SK-N-SH treated with all-trans-retinoic acid at 6 μM for 48 hours (cell line): ENCODE measurements at regions not wholly inside any gene's neighbourhood (a gene's known extent, or its start where the extent isn't known, plus 50 kb on each side); places are given as distances from the start of the nearest gene placed in this dataset.

ENCODE experiments used
- ATAC-seq: fragments of 200-7000 bp; cut with Tn5 transposase; 3 replicates; pipeline ENCODE4 v1.9.1; 2020; ENCODE audit warnings: mild to moderate bottlenecking, moderate library complexity
- ARNTL ChIP-seq: fragments of 450-650 bp; formaldehyde crosslinking; IDR thresholded peaks from 2 replicates; pipeline ENCODE4 v1.5.0; 2020; ENCODE audit warnings: low read depth, mild to moderate bottlenecking, moderate library complexity, borderline replicate concordance
- BACH2 ChIP-seq: fragments of 250-450 bp; sonication (Bioruptor Pico); IDR thresholded peaks from 2 replicates; pipeline ENCODE4 v1.9.0; 2021; ENCODE audit warnings: mild to moderate bottlenecking, borderline replicate concordance
- CSDC2 ChIP-seq: fragments of 250-450 bp; sonication (Bioruptor Pico); IDR thresholded peaks from 2 replicates; pipeline ENCODE4 v1.5.0; 2020; ENCODE audit warnings: mild to moderate bottlenecking, moderate library complexity
- ESRRG ChIP-seq: fragments of 250-450 bp; sonication (Bioruptor Pico); IDR thresholded peaks from 2 replicates; pipeline ENCODE4 v1.6.1; 2021; ENCODE audit warnings: mild to moderate bottlenecking
- GLIS3 ChIP-seq: fragments of 250-450 bp; sonication (Bioruptor Pico); IDR thresholded peaks from 2 replicates; pipeline ENCODE4 v1.5.0; 2020; ENCODE audit warnings: mild to moderate bottlenecking, moderate library complexity
- ISL1 ChIP-seq: fragments of 250-450 bp; sonication (Bioruptor Pico); IDR thresholded peaks from 2 replicates; pipeline ENCODE4 v2.1.2; 2022; ENCODE audit warnings: mild to moderate bottlenecking, moderate library complexity
- OSR1 ChIP-seq: fragments of 250-450 bp; sonication (Bioruptor Pico); IDR thresholded peaks from 2 replicates; pipeline ENCODE4 v1.8.0; 2022; ENCODE audit warnings: moderate library complexity, mild to moderate bottlenecking, inconsistent platforms
- PPARA ChIP-seq: fragments of 250-450 bp; sonication (Bioruptor Pico); IDR thresholded peaks from 2 replicates; pipeline ENCODE4 v1.5.0; 2020; ENCODE audit warnings: mild to moderate bottlenecking, borderline replicate concordance
- RARB ChIP-seq: fragments of 250-450 bp; sonication (Bioruptor Pico); IDR thresholded peaks from 2 replicates; pipeline ENCODE4 v1.8.0; 2021; ENCODE audit warnings: mild to moderate bottlenecking, moderate library complexity
- SNAI2 ChIP-seq: fragments of 250-450 bp; sonication (Bioruptor Pico); IDR thresholded peaks from 2 replicates; pipeline ENCODE4 v1.5.0; 2020; ENCODE audit warnings: mild to moderate bottlenecking, moderate library complexity
- TCF4 ChIP-seq: fragments of 250-450 bp; sonication (Bioruptor Pico); IDR thresholded peaks from 2 replicates; pipeline ENCODE4 v1.8.0; 2021; ENCODE audit warnings: mild to moderate bottlenecking, moderate library complexity, borderline replicate concordance
- TOX ChIP-seq: fragments of 250-450 bp; sonication (Bioruptor Pico); IDR thresholded peaks from 2 replicates; pipeline ENCODE4 v1.8.0; 2021; ENCODE audit warnings: mild to moderate bottlenecking, moderate library complexity, borderline replicate concordance
- ZC3H10 ChIP-seq: fragments of 250-450 bp; sonication (Bioruptor Pico); IDR thresholded peaks from 2 replicates; pipeline ENCODE4 v1.5.1; 2021; ENCODE audit warnings: mild to moderate bottlenecking, moderate library complexity
- ZFP3 ChIP-seq: fragments of 250-450 bp; sonication (Bioruptor Pico); IDR thresholded peaks from 2 replicates; pipeline ENCODE4 v1.5.0; 2020; ENCODE audit warnings: mild to moderate bottlenecking, moderate library complexity
- ZFP30 ChIP-seq: fragments of 450-650 bp; formaldehyde crosslinking; IDR thresholded peaks from 2 replicates; pipeline ENCODE4 v1.5.0; 2022; ENCODE audit warnings: mild to moderate bottlenecking, moderate library complexity
- ZNF565 ChIP-seq: fragments of 450-650 bp; formaldehyde crosslinking; conservative IDR thresholded peaks from 2 replicates; pipeline ENCODE4 v1.5.0; 2020; ENCODE audit warnings: low read depth, mild to moderate bottlenecking, moderate library complexity
- ZNF8 ChIP-seq: fragments of 450-650 bp; formaldehyde crosslinking; IDR thresholded peaks from 2 replicates; pipeline ENCODE4 v1.5.0; 2020; ENCODE audit warnings: mild to moderate bottlenecking, moderate library complexity
- TF ChIP-seq, protein P1 (sequence below): fragments of 250-450 bp; sonication (Bioruptor Pico); IDR thresholded peaks from 2 replicates; pipeline ENCODE4 v1.8.0; 2021; ENCODE audit warnings: low read depth, mild to moderate bottlenecking, moderate library complexity, borderline replicate concordance
- TF ChIP-seq, protein P2 (sequence below): fragments of 250-450 bp; sonication (Bioruptor Pico); IDR thresholded peaks from 2 replicates; pipeline ENCODE4 v1.5.1; 2020; ENCODE audit warnings: low read depth, mild to moderate bottlenecking, moderate library complexity
- TF ChIP-seq, protein P3 (sequence below): fragments of 250-450 bp; sonication (Bioruptor Pico); IDR thresholded peaks from 2 replicates; pipeline ENCODE4 v1.5.0; 2020; ENCODE audit warnings: mild to moderate bottlenecking, moderate library complexity
- TF ChIP-seq, protein P4 (sequence below): fragments of 250-450 bp; sonication (Bioruptor Pico); IDR thresholded peaks from 2 replicates; pipeline ENCODE4 v1.5.1; 2021; ENCODE audit warnings: mild to moderate bottlenecking, moderate library complexity
- TF ChIP-seq, protein P5 (sequence below): fragments of 250-450 bp; sonication (Bioruptor Pico); IDR thresholded peaks from 2 replicates; pipeline ENCODE4 v1.8.0; 2020; ENCODE audit warnings: mild to moderate bottlenecking, moderate library complexity, borderline replicate concordance

DNA sequence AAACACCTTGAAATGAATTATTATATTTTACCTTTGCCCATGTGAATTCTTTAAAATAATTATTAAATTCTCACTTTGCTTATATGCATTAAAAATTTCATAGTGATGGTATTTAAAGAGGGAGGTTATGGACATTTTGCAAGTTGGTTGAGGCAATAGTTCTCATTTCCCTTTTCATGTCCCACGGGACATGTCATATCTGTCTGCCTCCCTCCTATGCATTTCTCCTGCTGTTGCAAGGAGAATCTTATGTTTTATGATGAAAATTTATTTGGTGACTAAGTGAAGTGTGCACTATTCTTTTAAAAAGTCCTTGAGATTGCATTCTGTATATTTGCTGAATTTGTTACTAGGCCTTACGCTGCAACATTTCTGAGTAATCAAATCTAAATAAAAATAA, 67.2 kb downstream of the UTRN start:
- ATAC-seq, result no peak
- TF ChIP-seq GLIS3 (CRISPR knock-in tag) (no peak), OSR1 (CRISPR knock-in tag) (no peak), ARNTL (CRISPR knock-in tag) (no peak), RARB (CRISPR knock-in tag) (no peak), ZFP30 (CRISPR knock-in tag) (no peak), ZNF565 (no peak)
- TF ChIP-seq, protein P1, sequence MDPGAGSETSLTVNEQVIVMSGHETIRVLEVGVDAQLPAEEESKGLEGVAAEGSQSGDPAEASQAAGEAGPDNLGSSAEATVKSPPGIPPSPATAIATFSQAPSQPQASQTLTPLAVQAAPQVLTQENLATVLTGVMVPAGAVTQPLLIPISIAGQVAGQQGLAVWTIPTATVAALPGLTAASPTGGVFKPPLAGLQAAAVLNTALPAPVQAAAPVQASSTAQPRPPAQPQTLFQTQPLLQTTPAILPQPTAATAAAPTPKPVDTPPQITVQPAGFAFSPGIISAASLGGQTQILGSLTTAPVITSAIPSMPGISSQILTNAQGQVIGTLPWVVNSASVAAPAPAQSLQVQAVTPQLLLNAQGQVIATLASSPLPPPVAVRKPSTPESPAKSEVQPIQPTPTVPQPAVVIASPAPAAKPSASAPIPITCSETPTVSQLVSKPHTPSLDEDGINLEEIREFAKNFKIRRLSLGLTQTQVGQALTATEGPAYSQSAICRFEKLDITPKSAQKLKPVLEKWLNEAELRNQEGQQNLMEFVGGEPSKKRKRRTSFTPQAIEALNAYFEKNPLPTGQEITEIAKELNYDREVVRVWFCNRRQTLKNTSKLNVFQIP (CRISPR knock-in tag), result no peak

DNA sequence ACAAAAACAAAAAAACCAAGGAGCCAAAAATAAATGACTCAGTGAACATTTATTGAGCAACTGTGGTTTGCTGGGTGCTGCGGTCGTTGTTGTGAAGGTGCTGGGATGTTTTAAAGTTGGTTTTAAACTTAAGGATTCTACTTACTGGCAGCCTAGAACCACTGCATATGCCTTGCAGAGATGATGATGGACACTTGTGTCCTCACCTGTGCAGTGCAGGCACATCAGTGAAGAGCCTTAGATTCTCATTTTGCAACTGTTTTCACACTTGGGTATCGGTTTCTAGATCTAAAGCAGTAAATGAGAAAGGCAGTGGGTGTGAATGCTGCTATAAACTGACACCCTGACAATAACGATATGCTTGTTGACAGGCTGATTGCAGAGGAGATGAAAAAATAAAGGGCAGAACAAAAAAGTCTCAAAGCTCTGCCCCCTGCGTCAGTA, 68.8 kb downstream of the UTRN start:
- TF ChIP-seq OSR1 (CRISPR knock-in tag), result no peak
- TF ChIP-seq TCF4, result no peak
- TF ChIP-seq, protein P2, sequence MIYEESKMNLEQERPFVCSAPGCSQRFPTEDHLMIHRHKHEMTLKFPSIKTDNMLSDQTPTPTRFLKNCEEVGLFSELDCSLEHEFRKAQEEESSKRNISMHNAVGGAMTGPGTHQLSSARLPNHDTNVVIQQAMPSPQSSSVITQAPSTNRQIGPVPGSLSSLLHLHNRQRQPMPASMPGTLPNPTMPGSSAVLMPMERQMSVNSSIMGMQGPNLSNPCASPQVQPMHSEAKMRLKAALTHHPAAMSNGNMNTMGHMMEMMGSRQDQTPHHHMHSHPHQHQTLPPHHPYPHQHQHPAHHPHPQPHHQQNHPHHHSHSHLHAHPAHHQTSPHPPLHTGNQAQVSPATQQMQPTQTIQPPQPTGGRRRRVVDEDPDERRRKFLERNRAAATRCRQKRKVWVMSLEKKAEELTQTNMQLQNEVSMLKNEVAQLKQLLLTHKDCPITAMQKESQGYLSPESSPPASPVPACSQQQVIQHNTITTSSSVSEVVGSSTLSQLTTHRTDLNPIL (CRISPR knock-in tag), result no peak
- TF ChIP-seq ZFP3 (CRISPR knock-in tag), result no peak
- TF ChIP-seq ZNF565, result no peak
- TF ChIP-seq ZC3H10 (CRISPR knock-in tag), result no peak
- TF ChIP-seq GLIS3 (CRISPR knock-in tag), result no peak
- no peak for TF ChIP-seq ARNTL (CRISPR knock-in tag)
- TF ChIP-seq ISL1 (CRISPR knock-in tag), result no peak
- TF ChIP-seq SNAI2 (CRISPR knock-in tag), result no peak
- TF ChIP-seq ESRRG (CRISPR knock-in tag), result no peak
- no peak for TF ChIP-seq ZFP30 (CRISPR knock-in tag)
- no peak for TF ChIP-seq ZNF8
- TF ChIP-seq TOX, result no peak
- TF ChIP-seq, protein P3, sequence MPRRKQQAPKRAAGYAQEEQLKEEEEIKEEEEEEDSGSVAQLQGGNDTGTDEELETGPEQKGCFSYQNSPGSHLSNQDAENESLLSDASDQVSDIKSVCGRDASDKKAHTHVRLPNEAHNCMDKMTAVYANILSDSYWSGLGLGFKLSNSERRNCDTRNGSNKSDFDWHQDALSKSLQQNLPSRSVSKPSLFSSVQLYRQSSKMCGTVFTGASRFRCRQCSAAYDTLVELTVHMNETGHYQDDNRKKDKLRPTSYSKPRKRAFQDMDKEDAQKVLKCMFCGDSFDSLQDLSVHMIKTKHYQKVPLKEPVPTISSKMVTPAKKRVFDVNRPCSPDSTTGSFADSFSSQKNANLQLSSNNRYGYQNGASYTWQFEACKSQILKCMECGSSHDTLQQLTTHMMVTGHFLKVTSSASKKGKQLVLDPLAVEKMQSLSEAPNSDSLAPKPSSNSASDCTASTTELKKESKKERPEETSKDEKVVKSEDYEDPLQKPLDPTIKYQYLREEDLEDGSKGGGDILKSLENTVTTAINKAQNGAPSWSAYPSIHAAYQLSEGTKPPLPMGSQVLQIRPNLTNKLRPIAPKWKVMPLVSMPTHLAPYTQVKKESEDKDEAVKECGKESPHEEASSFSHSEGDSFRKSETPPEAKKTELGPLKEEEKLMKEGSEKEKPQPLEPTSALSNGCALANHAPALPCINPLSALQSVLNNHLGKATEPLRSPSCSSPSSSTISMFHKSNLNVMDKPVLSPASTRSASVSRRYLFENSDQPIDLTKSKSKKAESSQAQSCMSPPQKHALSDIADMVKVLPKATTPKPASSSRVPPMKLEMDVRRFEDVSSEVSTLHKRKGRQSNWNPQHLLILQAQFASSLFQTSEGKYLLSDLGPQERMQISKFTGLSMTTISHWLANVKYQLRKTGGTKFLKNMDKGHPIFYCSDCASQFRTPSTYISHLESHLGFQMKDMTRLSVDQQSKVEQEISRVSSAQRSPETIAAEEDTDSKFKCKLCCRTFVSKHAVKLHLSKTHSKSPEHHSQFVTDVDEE (CRISPR knock-in tag), result no peak
- TF ChIP-seq, protein P4, sequence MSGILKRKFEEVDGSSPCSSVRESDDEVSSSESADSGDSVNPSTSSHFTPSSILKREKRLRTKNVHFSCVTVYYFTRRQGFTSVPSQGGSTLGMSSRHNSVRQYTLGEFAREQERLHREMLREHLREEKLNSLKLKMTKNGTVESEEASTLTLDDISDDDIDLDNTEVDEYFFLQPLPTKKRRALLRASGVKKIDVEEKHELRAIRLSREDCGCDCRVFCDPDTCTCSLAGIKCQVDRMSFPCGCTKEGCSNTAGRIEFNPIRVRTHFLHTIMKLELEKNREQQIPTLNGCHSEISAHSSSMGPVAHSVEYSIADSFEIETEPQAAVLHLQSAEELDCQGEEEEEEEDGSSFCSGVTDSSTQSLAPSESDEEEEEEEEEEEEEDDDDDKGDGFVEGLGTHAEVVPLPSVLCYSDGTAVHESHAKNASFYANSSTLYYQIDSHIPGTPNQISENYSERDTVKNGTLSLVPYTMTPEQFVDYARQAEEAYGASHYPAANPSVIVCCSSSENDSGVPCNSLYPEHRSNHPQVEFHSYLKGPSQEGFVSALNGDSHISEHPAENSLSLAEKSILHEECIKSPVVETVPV (CRISPR knock-in tag), result no peak
- ATAC-seq, result no peak

DNA sequence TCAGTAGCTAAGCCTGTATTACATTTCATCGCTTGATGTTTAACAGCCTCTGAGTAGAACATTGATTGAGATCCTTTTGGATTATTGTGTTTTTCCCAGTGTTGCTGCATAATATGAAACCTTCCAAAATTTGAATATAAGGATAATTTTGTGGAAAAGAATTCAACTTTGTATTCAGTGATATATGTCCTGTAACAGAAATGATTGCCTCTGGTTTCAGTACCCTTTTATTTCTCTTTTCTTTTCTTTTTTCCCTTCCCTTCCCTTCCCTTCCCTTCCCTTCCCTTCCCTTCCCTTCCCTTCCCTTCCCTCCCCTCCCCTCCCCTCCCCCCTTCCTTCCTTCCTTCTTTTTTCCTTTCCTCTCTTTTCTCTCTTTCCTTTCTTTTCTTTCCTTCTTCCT, 74.6 kb downstream of the UTRN start:
- ATAC-seq, result no peak
- TF ChIP-seq ZFP3 (CRISPR knock-in tag), result no peak

DNA sequence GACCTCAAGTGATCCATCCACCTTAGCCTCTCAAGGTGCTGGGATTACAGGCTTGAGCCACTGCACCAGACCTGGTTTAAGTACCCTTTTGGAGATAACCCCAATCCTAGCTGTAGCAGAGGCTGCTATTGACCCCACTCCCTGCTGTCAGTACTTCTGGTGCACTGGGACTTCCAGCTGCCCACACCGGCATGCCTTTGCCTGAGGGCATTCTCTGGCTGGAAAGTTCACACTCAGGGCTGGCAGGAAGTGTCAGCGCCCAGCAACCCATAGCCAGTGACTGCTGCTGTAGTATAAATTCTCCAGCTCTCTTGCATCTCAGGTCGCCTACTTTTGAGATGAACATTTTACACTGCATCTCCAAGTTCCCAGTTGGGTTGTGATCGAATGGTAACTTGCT, 75.3 kb downstream of the UTRN start:
- peak; percentile 31; the same call in 1 of the 3 replicates for ATAC-seq
- TF ChIP-seq, protein P5, sequence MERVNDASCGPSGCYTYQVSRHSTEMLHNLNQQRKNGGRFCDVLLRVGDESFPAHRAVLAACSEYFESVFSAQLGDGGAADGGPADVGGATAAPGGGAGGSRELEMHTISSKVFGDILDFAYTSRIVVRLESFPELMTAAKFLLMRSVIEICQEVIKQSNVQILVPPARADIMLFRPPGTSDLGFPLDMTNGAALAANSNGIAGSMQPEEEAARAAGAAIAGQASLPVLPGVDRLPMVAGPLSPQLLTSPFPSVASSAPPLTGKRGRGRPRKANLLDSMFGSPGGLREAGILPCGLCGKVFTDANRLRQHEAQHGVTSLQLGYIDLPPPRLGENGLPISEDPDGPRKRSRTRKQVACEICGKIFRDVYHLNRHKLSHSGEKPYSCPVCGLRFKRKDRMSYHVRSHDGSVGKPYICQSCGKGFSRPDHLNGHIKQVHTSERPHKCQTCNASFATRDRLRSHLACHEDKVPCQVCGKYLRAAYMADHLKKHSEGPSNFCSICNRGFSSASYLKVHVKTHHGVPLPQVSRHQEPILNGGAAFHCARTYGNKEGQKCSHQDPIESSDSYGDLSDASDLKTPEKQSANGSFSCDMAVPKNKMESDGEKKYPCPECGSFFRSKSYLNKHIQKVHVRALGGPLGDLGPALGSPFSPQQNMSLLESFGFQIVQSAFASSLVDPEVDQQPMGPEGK, result no peak
- TF ChIP-seq SNAI2 (CRISPR knock-in tag) (no peak), RARB (CRISPR knock-in tag) (no peak), ZC3H10 (CRISPR knock-in tag) (no peak), ZNF565 (no peak), TOX (no peak), ZNF8 (no peak), GLIS3 (CRISPR knock-in tag) (no peak), PPARA (no peak), ARNTL (CRISPR knock-in tag) (no peak), OSR1 (CRISPR knock-in tag) (no peak), ESRRG (CRISPR knock-in tag) (no peak), BACH2 (CRISPR knock-in tag) (no peak), CSDC2 (CRISPR knock-in tag) (no peak), ZFP3 (CRISPR knock-in tag) (no peak)
- TF ChIP-seq, protein P3 (CRISPR knock-in tag), result no peak
- TF ChIP-seq, protein P1 (CRISPR knock-in tag), result no peak
